HEK293T (cell line): ENCODE measurements at regions not wholly inside any gene's neighbourhood (a gene's known extent, or its start where the extent isn't known, plus 50 kb on each side); places are given as distances from the start of the nearest gene placed in this dataset.

Source experiments
- CTBP1 ChIP-seq: fragments of 450-650 bp; IDR thresholded peaks from 2 replicates; pipeline ENCODE4 v1.6.1; 2016; ENCODE audit warnings: borderline replicate concordance
- NFRKB ChIP-seq: fragments of 450-650 bp; IDR thresholded peaks from 2 replicates; pipeline ENCODE4 v1.6.1; 2016; ENCODE audit warnings: mild to moderate bottlenecking, moderate library complexity
- SP1 ChIP-seq: fragments of 450-650 bp; IDR thresholded peaks from 2 replicates; pipeline ENCODE4 v1.6.1; 2017

DNA sequence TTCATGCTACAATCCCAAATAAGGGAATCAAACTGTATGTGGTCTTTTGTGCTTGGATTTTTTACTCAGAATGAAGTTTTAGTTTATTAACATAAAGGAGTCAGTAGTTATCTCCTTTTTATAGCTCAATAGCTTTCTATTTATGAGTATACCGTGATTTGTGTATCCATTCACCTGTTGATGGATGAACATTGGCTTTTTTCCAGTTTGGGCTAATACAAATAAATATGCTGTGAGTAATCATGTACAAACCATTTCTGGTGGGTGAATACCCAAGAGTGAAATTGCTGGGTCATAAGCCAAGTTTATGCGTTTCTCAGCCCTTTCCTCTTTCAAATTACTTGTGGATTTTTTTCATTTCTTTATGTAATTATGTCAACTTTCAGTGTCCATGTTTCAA, 395.3 kb downstream of the OSTF1 start:
- TF ChIP-seq CTBP1 (no peak), SP1 (no peak), NFRKB (no peak)
